ENCODE measurements at regions not wholly inside any gene's neighbourhood (a gene's known extent, or its start where the extent isn't known, plus 50 kb on each side); places are given as distances from the start of the nearest gene placed in this dataset.
A peak's percentile ranks its signal among the peaks of the same experiment; 100 is the strongest.

DNA sequence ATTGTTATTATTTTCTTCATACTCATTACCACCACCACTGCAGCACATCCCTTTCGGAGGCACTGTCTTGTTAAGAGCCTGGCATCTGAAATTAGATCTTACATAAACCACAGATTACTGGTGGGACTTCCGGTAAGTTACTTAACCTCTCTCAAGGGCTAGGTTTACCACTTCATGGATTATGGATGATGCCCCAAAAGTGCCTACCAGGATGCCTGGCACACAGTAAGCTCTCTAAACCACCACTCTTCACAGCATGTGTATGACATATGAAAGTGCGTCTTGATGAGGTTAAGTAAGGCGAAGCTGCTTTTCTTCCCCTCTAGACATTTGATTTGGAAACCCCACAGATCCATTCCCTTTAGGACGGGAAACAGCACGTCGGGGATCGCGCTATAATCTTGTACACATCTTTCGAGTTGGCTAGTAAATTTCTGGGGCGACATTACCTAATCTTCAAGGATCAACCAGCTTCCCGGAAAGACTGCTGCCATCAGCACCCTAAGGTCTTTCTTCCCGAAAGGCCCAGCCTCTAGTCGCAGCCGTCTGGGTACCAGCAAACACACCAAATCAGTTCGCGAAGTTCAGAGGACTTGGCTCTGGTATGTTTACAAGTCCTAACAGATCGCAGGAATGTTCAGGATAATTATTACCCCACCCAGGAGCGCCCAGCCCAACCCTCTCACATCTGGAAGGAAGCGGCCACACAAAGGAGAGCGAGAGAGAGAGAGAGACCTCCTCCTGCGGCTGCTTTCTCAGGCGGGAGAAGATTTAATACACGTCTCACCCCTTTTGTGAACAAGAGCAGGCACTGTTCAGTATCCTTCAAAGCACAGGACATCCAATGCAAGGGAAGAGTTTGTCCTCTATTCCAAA is 155.1 kb upstream of the FRMD4B start:
- H3K9me3 ChIP-seq (ENCODE audit: control insufficient read depth in 5 of 5, low read length in 5 of 5), result no peaks in the 10 kb centered on the region
- H3K27ac ChIP-seq (ENCODE audit: low read depth, low read length), result no peak overlapping the region
- peak overlapping the region; percentile 30 to 67 (median 53) for H3K4me3 ChIP-seq (ENCODE audit: low read depth in 1 of 5, low read length in 5 of 5)
- H3K4me1 ChIP-seq (ENCODE audit: control insufficient read depth in 5 of 5, insufficient read depth in 5 of 5, low read length in 5 of 5), result peaks cover 0 to 17% (median 14%) of the 10 kb centered on the region in 5 donors
- no peaks in the 10 kb centered on the region for H3K36me3 ChIP-seq (ENCODE audit: control insufficient read depth in 5 of 5, insufficient read depth in 5 of 5, low read length in 5 of 5)
- H3K9ac ChIP-seq (ENCODE audit: low read length in 5 of 5), result no peak overlapping the region
- peaks cover 0 to 18% (median 10%) of the 10 kb centered on the region in 5 donors for H3K27me3 ChIP-seq (ENCODE audit: control insufficient read depth in 5 of 5, insufficient read depth in 4 of 5, low read length in 5 of 5)

DNA sequence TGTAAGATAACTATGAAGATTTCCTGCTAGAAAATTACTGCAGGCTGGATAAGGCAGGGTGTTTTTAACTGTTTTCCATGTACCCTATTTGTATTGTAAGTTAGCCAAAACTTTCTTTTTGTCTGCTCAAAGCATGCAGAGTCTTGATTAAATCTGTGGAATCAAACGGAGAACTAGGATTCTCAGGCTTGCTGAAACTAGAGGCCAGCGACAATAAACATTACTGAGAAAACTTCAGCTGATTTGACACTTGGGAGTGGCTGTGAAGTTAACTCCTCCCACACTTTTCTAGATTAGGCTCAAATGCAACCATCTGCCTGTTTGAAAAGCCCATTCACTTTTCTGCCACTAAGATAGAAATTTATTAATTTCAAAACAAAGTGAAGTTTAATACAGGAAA is 153.2 kb upstream of the FRMD4B start:
- no peak overlapping the region for H3K9ac ChIP-seq (ENCODE audit: low read length in 5 of 5)
- no peaks in the 10 kb centered on the region for H3K36me3 ChIP-seq (ENCODE audit: control insufficient read depth in 5 of 5, insufficient read depth in 5 of 5, low read length in 5 of 5)
- no peak overlapping the region for H3K27ac ChIP-seq (ENCODE audit: low read depth, low read length)
- no peak overlapping the region for H3K4me3 ChIP-seq (ENCODE audit: low read depth in 1 of 5, low read length in 5 of 5)
- peaks cover 0 to 17% (median 14%) of the 10 kb centered on the region in 5 donors for H3K4me1 ChIP-seq (ENCODE audit: control insufficient read depth in 5 of 5, insufficient read depth in 5 of 5, low read length in 5 of 5)
- peaks cover 0 to 18% (median 12%) of the 10 kb centered on the region in 5 donors for H3K27me3 ChIP-seq (ENCODE audit: control insufficient read depth in 5 of 5, insufficient read depth in 4 of 5, low read length in 5 of 5)
- H3K9me3 ChIP-seq (ENCODE audit: control insufficient read depth in 5 of 5, low read length in 5 of 5), result no peaks in the 10 kb centered on the region

DNA sequence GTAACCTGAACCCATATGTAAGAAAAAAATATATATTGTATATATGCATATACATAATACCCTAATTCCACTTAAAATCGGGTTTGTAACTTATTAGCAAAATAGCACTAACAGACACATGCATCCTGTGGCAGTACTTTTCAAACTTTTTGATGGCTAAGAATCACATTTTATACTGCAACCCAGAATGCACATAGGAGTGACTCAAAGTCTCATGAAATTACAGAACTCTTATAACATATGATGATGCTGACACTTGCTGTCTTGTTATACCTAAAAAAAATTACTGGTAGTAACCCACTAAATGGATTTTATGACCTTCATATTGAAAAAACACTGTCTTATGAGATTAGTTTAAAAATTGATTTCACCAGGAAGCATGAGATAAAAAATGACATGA is 152.4 kb upstream of the FRMD4B start:
- Histone ChIP-seq H3K9ac (ENCODE audit: low read length in 5 of 5) (no peak overlapping the region), H3K4me1 (ENCODE audit: control insufficient read depth in 5 of 5, insufficient read depth in 5 of 5, low read length in 5 of 5) (peaks cover 0 to 17% (median 14%) of the 10 kb centered on the region in 5 donors), H3K9me3 (ENCODE audit: control insufficient read depth in 5 of 5, low read length in 5 of 5) (no peaks in the 10 kb centered on the region), H3K4me3 (ENCODE audit: low read depth in 1 of 5, low read length in 5 of 5) (no peak overlapping the region), H3K36me3 (ENCODE audit: control insufficient read depth in 5 of 5, insufficient read depth in 5 of 5, low read length in 5 of 5) (no peaks in the 10 kb centered on the region), H3K27me3 (ENCODE audit: control insufficient read depth in 5 of 5, insufficient read depth in 4 of 5, low read length in 5 of 5) (peaks cover 0 to 18% (median 12%) of the 10 kb centered on the region in 5 donors), H3K27ac (ENCODE audit: low read depth, low read length) (no peak overlapping the region)

DNA sequence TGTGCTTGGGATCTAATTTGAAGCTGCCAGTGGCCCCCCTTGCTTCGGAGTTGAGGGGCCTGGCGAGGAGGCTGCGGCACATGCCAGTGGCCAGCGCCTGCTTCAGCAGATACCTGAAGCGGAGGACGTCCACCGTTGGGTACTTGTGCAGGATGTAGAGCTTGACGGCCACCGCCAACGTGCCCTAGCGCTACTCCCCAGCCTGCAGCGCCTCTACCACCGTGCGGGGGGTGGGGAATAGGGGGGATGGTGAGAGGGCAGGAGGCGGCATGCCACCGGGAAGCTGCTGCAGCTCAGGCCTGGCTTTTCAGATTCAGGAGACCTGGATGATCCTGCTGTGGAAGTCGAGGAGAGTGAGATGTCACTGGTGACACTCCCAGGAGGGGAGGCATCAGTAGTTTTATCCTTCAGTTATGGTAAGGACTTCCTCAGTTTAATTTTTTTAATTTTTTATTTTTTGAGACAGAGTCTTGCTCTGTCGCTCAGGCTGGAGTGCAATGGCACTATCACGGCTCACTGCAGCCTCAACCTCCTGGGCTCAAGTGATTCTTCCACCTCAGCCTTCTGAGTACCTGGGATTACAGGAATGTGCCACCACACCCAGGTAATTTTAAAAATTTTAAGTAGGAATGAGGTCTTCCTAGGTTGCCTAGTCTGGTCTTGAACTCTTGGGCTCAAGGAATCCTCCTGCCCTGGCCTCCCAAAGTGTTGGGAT is 150.6 kb upstream of the FRMD4B start:
- no peaks in the 10 kb centered on the region for H3K36me3 ChIP-seq (ENCODE audit: control insufficient read depth in 5 of 5, insufficient read depth in 5 of 5, low read length in 5 of 5)
- no peak overlapping the region for H3K27ac ChIP-seq (ENCODE audit: low read depth, low read length)
- H3K27me3 ChIP-seq (ENCODE audit: control insufficient read depth in 5 of 5, insufficient read depth in 4 of 5, low read length in 5 of 5), result peaks cover 0 to 5% (median 3%) of the 10 kb centered on the region in 5 donors
- H3K4me3 ChIP-seq (ENCODE audit: low read depth in 1 of 5, low read length in 5 of 5), result no peak overlapping the region
- no peaks in the 10 kb centered on the region for H3K9me3 ChIP-seq (ENCODE audit: control insufficient read depth in 5 of 5, low read length in 5 of 5)
- no peak overlapping the region for H3K9ac ChIP-seq (ENCODE audit: low read length in 5 of 5)
- H3K4me1 ChIP-seq (ENCODE audit: control insufficient read depth in 5 of 5, insufficient read depth in 5 of 5, low read length in 5 of 5), result peaks cover 0 to 2% (median 0%) of the 10 kb centered on the region in 5 donors

DNA sequence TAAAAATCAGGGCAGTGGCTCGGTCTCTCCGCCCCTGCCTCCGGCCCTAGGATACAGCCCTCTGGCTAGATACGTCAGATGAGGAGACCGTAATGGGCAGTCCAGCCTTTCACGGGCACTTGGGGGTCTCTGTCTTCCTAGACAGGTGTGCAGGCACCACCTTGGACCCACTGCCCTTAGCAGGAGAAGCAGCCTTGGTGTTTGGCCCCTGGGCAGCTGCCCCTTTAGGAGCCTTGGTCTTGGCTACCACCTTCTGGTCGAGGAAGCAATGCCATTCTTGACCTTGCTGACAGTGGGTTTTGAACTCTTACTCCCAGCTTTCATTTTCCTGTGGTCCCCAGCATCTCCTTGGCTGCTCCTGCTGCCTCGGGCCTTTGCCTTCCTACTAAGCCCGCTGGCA is 149.7 kb upstream of the FRMD4B start:
- Histone ChIP-seq H3K27me3 (ENCODE audit: control insufficient read depth in 5 of 5, insufficient read depth in 4 of 5, low read length in 5 of 5) (peaks cover 0 to 3% (median under 1%) of the 10 kb centered on the region in 5 donors), H3K36me3 (ENCODE audit: control insufficient read depth in 5 of 5, insufficient read depth in 5 of 5, low read length in 5 of 5) (no peaks in the 10 kb centered on the region), H3K9ac (ENCODE audit: low read length in 5 of 5) (no peak overlapping the region), H3K9me3 (ENCODE audit: control insufficient read depth in 5 of 5, low read length in 5 of 5) (no peaks in the 10 kb centered on the region), H3K4me3 (ENCODE audit: low read depth in 1 of 5, low read length in 5 of 5) (no peak overlapping the region), H3K27ac (ENCODE audit: low read depth, low read length) (no peak overlapping the region), H3K4me1 (ENCODE audit: control insufficient read depth in 5 of 5, insufficient read depth in 5 of 5, low read length in 5 of 5) (no peaks in the 10 kb centered on the region)

GRCh38 chr3:69532547-69533224 is 146.8 kb upstream of the FRMD4B start:
- Histone ChIP-seq H3K4me1 (ENCODE audit: control insufficient read depth in 5 of 5, insufficient read depth in 5 of 5, low read length in 5 of 5) (no peaks in the 10 kb centered on the region), H3K36me3 (ENCODE audit: control insufficient read depth in 5 of 5, insufficient read depth in 5 of 5, low read length in 5 of 5) (no peaks in the 10 kb centered on the region), H3K4me3 (ENCODE audit: low read depth in 1 of 5, low read length in 5 of 5) (no peak overlapping the region), H3K27ac (ENCODE audit: low read depth, low read length) (no peak overlapping the region), H3K9ac (ENCODE audit: low read length in 5 of 5) (no peak overlapping the region), H3K27me3 (ENCODE audit: control insufficient read depth in 5 of 5, insufficient read depth in 4 of 5, low read length in 5 of 5) (peaks cover 0 to 3% (median 0%) of the 10 kb centered on the region in 5 donors), H3K9me3 (ENCODE audit: control insufficient read depth in 5 of 5, low read length in 5 of 5) (no peaks in the 10 kb centered on the region)

DNA sequence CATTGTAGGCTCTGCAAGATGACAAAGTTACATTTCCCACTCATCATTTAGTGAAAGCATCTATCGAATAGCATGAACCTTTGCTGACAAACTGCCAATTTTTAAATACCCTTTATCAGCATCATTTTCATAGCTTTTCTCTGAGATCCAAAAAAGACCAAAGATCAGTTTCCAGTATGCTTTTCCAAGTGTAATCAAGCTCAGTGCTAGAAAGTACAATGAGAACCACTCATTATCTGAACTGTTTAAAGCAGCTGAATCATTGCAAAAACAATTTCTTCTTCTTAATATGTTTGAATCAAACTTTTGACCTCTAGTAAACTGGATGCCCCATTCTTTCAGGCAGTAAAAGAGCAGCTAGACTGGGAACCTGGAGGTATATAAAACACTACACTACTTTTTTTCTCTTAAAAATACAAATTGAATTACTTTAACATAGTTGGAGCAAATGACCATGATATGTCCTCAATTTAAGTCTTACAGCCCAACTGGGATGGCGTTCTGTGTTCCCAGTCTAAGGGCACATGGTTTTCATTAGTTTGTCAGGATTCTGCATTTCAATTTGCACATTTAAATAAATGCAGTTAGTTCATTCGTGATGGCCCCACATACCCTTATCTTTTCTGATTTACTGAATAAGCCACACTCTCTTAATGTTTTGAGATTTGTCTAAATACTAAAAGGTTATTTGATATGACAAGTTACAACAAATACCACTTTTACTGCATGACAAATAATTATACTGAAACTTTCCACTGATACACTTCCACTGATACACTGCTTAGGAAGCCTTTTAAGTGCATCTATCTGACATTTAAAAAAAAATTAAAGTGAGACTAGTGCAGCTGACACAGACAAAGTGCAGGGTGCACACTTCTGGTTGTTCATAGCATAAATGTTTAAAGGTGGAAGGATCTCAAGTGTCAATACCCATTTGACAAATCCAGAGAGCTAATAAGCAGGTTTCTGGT is 146.0 kb upstream of the FRMD4B start:
- no peaks in the 10 kb centered on the region for H3K9me3 ChIP-seq (ENCODE audit: control insufficient read depth in 5 of 5, low read length in 5 of 5)

DNA sequence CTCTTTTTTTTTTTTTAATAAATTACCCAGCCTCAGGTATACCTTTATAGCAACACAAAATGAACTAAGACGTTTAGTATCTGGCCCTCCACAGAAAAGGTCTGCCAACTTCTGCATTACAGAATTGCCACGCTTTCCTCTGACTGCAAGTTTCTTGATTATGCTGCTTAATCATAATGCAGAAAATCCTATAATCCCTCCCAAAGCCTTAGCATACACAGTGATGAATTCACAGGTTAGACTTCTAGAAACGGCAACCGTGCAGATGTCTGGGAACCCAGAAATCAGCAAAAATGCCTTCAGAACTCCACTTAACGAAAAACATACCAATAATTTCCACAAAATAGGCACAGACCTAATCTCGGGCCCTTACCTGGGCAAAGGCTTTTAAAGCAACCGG is 144.7 kb upstream of the FRMD4B start:
- Histone ChIP-seq H3K9me3 (ENCODE audit: control insufficient read depth in 5 of 5, low read length in 5 of 5) (no peaks in the 10 kb centered on the region), H3K4me1 (ENCODE audit: control insufficient read depth in 5 of 5, insufficient read depth in 5 of 5, low read length in 5 of 5) (no peaks in the 10 kb centered on the region), H3K36me3 (ENCODE audit: control insufficient read depth in 5 of 5, insufficient read depth in 5 of 5, low read length in 5 of 5) (no peaks in the 10 kb centered on the region), H3K4me3 (ENCODE audit: low read depth in 1 of 5, low read length in 5 of 5) (no peak overlapping the region), H3K27me3 (ENCODE audit: control insufficient read depth in 5 of 5, insufficient read depth in 4 of 5, low read length in 5 of 5) (no peaks in the 10 kb centered on the region), H3K9ac (ENCODE audit: low read length in 5 of 5) (no peak overlapping the region), H3K27ac (ENCODE audit: low read depth, low read length) (no peak overlapping the region)

More for the DNA sequence above, 146.0 kb upstream of the FRMD4B start:
- H3K27me3 ChIP-seq (ENCODE audit: control insufficient read depth in 5 of 5, insufficient read depth in 4 of 5, low read length in 5 of 5), result peaks cover 0 to 3% (median 0%) of the 10 kb centered on the region in 5 donors
- no peaks in the 10 kb centered on the region for H3K4me1 ChIP-seq (ENCODE audit: control insufficient read depth in 5 of 5, insufficient read depth in 5 of 5, low read length in 5 of 5)
- no peak overlapping the region for H3K4me3 ChIP-seq (ENCODE audit: low read depth in 1 of 5, low read length in 5 of 5)
- no peak overlapping the region for H3K9ac ChIP-seq (ENCODE audit: low read length in 5 of 5)
- no peaks in the 10 kb centered on the region for H3K36me3 ChIP-seq (ENCODE audit: control insufficient read depth in 5 of 5, insufficient read depth in 5 of 5, low read length in 5 of 5)
- H3K27ac ChIP-seq (ENCODE audit: low read depth, low read length), result no peak overlapping the region

GRCh38 chr3:69527498-69527897 is 141.6 kb upstream of the FRMD4B start:
- Histone ChIP-seq H3K9me3 (ENCODE audit: control insufficient read depth in 5 of 5, low read length in 5 of 5) (peaks cover 0 to 4% (median 0%) of the 10 kb centered on the region in 5 donors), H3K27ac (ENCODE audit: low read depth, low read length) (no peak overlapping the region), H3K4me3 (ENCODE audit: low read depth in 1 of 5, low read length in 5 of 5) (no peak overlapping the region), H3K27me3 (ENCODE audit: control insufficient read depth in 5 of 5, insufficient read depth in 4 of 5, low read length in 5 of 5) (no peaks in the 10 kb centered on the region), H3K36me3 (ENCODE audit: control insufficient read depth in 5 of 5, insufficient read depth in 5 of 5, low read length in 5 of 5) (no peaks in the 10 kb centered on the region), H3K4me1 (ENCODE audit: control insufficient read depth in 5 of 5, insufficient read depth in 5 of 5, low read length in 5 of 5) (no peaks in the 10 kb centered on the region), H3K9ac (ENCODE audit: low read length in 5 of 5) (no peak overlapping the region)

All from subcutaneous abdominal adipose tissue (tissue), 5 donors.